Fibroblast of skin of left quadriceps (primary cell): ENCODE measurements at regions not wholly inside any gene's neighbourhood (a gene's known extent, or its start where the extent isn't known, plus 50 kb on each side); places are given as distances from the start of the nearest gene placed in this dataset.

Source experiments
- DNase-seq, 2 experiments: peaks; one replicate each; pipeline ENCODE4 v3.0.0-alpha.2; 2013; ENCODE audit warnings: low read depth in 2 of 2

GRCh38 chr2:101556033-101556459, 81.1 kb upstream of the RFX8 start:
- no peak for DNase-seq

GRCh38 chr2:101551336-101551888, 76.5 kb upstream of the RFX8 start:
- DNase-seq, result no peak

GRCh38 chr2:101550555-101550954, 75.6 kb upstream of the RFX8 start:
- DNase-seq, result no peak

GRCh38 chr2:101549371-101549770, 74.5 kb upstream of the RFX8 start:
- DNase-seq, result no peak

- DNase-seq, result no peak
Observed at GRCh38 chr2:101546376-101547058, 71.6 kb upstream of the RFX8 start.

- no peak for DNase-seq
Observed at GRCh38 chr2:101545950-101546349, 71.0 kb upstream of the RFX8 start.

- peak; percentile 49 to 50 for DNase-seq
Observed at GRCh38 chr2:101540518-101540917, 65.6 kb upstream of the RFX8 start.

- no peak for DNase-seq
Observed at GRCh38 chr2:101538076-101538475, 63.2 kb upstream of the RFX8 start.

GRCh38 chr2:101534149-101534611, 59.3 kb upstream of the RFX8 start:
- no peak for DNase-seq

- no peak for DNase-seq
Observed at GRCh38 chr2:101533561-101534148, 58.7 kb upstream of the RFX8 start.

- no peak for DNase-seq
Observed at GRCh38 chr2:101528501-101528900, 53.6 kb upstream of the RFX8 start.

- DNase-seq, result no peak
Observed at GRCh38 chr2:101524806-101525430, 50.0 kb upstream of the RFX8 start.
